Kidney epithelial cell (primary cell): ENCODE measurements at regions not wholly inside any gene's neighbourhood (a gene's known extent, or its start where the extent isn't known, plus 50 kb on each side); places are given as distances from the start of the nearest gene placed in this dataset.

Source experiments
- DNase-seq: peaks from one replicate; pipeline ENCODE4 v3.0.0-alpha.2; 2010; ENCODE audit warnings: low read depth
- H3K27me3 ChIP-seq: 2 replicates; pipeline ENCODE4 v1.6.0; 2011; ENCODE audit warnings: low read length; ENCODE audit not compliant: control insufficient read depth, insufficient read depth
- H3K36me3 ChIP-seq: 2 replicates; pipeline ENCODE4 v1.5.1; 2011; ENCODE audit warnings: low read length; ENCODE audit not compliant: control insufficient read depth, insufficient read depth
- H3K4me3 ChIP-seq: 2 replicates; pipeline ENCODE4 v1.5.1; 2011; ENCODE audit warnings: low read depth, mild to moderate bottlenecking, control low read depth, low read length
- CTCF ChIP-seq: IDR thresholded peaks from 2 replicates; pipeline ENCODE4 v1.5.1; 2011; ENCODE audit warnings: mild to moderate bottlenecking, moderate library complexity, low read length, control low read depth, inconsistent platforms; ENCODE audit not compliant: insufficient read depth, poor library complexity, severe bottlenecking

DNA sequence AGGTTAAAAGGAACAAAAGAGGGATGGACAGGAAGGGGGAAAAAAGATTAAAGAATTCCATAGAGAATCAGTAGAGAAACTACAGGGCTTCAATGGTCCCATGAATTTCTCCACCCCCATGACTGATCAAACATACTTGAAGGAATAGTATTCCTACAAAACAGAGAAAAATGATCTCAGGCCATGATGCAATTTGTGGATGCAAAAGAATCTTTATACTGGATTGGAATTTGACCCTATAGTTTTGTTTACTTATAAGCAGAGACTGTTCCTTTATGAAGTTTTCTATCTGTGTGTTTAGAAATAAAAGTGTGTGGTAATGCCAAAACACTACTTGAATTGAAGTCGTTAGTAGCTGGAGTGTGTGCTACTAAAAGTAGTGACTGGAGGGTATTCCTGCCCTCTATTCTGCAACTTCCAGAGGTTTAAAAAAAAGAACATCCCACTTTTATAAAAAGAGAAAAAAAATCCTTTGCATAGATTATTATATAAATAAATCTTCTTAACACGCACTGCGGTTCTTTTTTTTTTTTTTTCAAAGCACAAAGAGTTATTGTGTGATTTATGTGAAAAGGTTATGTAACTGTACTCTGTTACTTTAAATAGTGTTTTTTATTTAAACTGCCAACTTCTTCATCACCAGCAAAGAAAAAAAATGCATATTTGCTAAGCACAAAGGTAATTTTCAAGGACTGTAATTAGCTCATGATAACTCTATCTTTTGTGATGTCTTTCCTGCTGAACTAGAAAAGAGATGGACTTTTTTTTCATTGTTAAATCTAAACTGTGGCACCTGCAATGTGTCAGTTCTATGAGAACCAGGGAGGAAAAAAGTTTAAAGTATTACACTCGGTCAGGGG is 214.5 kb upstream of the CITED2 start:
- Histone ChIP-seq H3K4me3 (no peak overlapping the region), H3K27me3 (no peaks in the 10 kb centered on the region), H3K36me3 (no peaks in the 10 kb centered on the region)
- no peak for TF ChIP-seq CTCF
- no peak for DNase-seq

DNA sequence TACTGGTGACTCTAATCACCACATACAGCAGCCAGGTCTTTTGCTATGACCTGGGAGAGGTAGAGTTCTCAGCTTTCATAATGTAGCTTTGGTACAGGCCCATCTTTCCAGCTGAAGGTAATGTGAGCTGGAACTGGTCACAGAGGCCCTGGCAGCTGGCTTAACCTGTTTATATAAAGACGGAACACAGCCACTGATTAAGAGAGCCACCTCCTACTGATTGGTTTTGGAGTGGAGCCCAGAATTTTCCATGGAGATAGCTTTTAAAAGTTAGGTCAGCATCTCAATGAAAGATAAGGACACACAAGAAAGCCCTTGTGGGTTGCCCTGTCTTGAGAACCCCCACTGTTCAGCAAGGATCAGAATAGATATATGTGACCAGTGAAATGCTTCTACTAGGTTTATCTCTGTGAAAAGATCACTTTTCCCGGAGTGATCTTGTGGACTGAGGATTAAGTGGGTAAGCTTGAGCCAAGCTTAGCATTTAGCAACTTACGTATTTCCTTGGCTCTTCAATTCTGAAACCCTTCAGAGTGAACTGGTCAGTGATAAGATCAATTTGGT is 213.7 kb upstream of the CITED2 start:
- no peak for TF ChIP-seq CTCF
- no peaks in the 10 kb centered on the region for H3K27me3 ChIP-seq
- no peak for DNase-seq

DNA sequence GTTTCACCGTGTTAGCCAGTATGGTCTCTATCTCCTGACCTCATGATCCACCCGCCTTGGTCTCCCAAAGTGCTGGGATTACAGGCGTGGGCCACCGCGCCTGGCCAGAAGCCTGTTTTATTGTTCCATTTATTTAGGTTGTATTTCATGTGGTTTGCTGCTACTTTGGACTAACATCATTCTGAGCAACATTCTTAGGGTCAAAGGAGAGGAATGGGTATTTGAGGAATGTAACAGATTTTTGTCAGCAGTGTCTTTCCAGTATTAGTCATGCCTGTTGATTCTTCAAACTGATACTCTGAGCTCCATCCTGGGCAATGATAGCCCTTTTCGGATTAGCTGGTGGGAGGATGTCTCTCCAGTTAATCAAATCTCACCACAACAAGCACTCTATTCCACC is 213.0 kb upstream of the CITED2 start:
- Histone ChIP-seq H3K4me3 (no peak overlapping the region), H3K27me3 (no peaks in the 10 kb centered on the region), H3K36me3 (no peaks in the 10 kb centered on the region)
- TF ChIP-seq CTCF, result no peak
- no peak for DNase-seq

More for the DNA sequence above, 213.7 kb upstream of the CITED2 start:
- H3K36me3 ChIP-seq, result no peaks in the 10 kb centered on the region
- no peak overlapping the region for H3K4me3 ChIP-seq

- Histone ChIP-seq H3K36me3 (no peaks in the 10 kb centered on the region), H3K27me3 (no peaks in the 10 kb centered on the region), H3K4me3 (no peak overlapping the region)
- no peak for TF ChIP-seq CTCF
- DNase-seq, result no peak
Observed at GRCh38 chr6:139586273-139586672, 211.8 kb upstream of the CITED2 start.

DNA sequence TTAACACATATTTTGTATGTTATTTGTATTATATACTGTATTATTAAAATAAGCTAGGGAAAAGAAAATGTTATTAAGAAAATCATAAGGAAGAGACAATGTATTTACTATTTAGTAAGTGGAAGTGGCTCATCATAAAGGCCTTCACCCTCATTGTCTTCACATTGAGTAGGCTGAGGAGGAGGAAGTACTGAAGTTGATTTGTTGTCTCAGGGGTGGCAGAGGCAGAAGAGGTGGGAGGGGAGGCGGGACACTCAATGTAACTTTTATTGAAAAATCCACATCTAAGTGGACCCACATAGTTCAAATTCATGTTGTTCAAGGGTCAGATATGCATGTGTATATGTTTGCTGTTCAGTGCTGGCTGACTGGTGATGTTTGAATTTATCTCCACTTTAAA is 210.2 kb upstream of the CITED2 start:
- DNase-seq, result no peak
- no peak overlapping the region for H3K4me3 ChIP-seq
- no peak for TF ChIP-seq CTCF
- H3K27me3 ChIP-seq, result no peaks in the 10 kb centered on the region
- no peaks in the 10 kb centered on the region for H3K36me3 ChIP-seq

DNA sequence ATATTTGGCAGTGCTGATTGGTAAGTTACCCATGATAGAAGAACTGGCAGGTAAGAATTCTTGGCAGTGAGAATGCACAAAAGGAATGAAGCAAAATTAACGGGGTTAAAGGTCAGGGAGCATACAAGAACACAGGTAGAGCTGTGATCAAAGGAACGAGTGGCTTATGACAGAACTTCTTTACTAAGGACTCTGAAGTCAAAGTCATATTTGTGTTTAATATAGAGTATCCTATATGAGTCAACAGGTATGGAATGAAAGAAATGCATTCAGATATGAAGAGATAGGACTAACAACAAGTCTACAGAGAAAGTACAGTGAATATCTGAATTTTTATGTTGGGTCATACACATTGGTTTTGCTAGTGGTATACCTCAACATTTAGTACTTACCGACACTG is 209.0 kb upstream of the CITED2 start:
- Histone ChIP-seq H3K36me3 (no peaks in the 10 kb centered on the region), H3K4me3 (no peak overlapping the region), H3K27me3 (no peaks in the 10 kb centered on the region)
- DNase-seq, result no peak
- no peak for TF ChIP-seq CTCF
